ELR (cell line): ENCODE measurements at regions not wholly inside any gene's neighbourhood (a gene's known extent, or its start where the extent isn't known, plus 50 kb on each side); places are given as distances from the start of the nearest gene placed in this dataset.
"Not testable (repeated sequence)": the region's sequence is repeated elsewhere in the genome, so short reads cannot be mapped to it uniquely, and the experiment has no call there.

Experiments used
- DNase-seq: peaks from one replicate; pipeline ENCODE4 v3.0.0-alpha.2; 2015; ENCODE audit warnings: low read depth

GRCh38 chr2:35441575-35441974, 914.0 kb upstream of the CRIM1 start:
- not testable (repeated sequence) for DNase-seq

- DNase-seq, result not testable (repeated sequence)
Measured at GRCh38 chr2:35440308-35440707, 915.3 kb upstream of the CRIM1 start.

GRCh38 chr2:35436893-35437292, 918.7 kb upstream of the CRIM1 start:
- DNase-seq, result not testable (repeated sequence)

GRCh38 chr2:35428548-35428947, 927.0 kb upstream of the CRIM1 start:
- DNase-seq, result peak; percentile 11

GRCh38 chr2:35421485-35421884, 934.1 kb upstream of the CRIM1 start:
- no peak for DNase-seq

GRCh38 chr2:35417293-35417692, 938.3 kb upstream of the CRIM1 start:
- no peak for DNase-seq

- no peak for DNase-seq
Measured at GRCh38 chr2:35416391-35417140, 939.0 kb upstream of the CRIM1 start.

- DNase-seq, result no peak
Measured at GRCh38 chr2:35415942-35416341, 939.6 kb upstream of the CRIM1 start.

GRCh38 chr2:35415282-35415681, 940.3 kb upstream of the CRIM1 start:
- DNase-seq, result peak; percentile 1

- peak; percentile 39 for DNase-seq
Measured at GRCh38 chr2:35410431-35411061, 945.0 kb upstream of the CRIM1 start.

GRCh38 chr2:35409762-35410161, 945.8 kb upstream of the CRIM1 start:
- DNase-seq, result no peak

- no peak for DNase-seq
Measured at GRCh38 chr2:35408320-35408719, 947.3 kb upstream of the CRIM1 start.

- DNase-seq, result no peak
Measured at GRCh38 chr2:35391736-35392442, 963.7 kb upstream of the CRIM1 start.

- no peak for DNase-seq
Measured at GRCh38 chr2:35378791-35379190, 976.8 kb upstream of the CRIM1 start.

- DNase-seq, result no peak
Measured at GRCh38 chr2:35374845-35375244, 980.7 kb upstream of the CRIM1 start.

GRCh38 chr2:35365859-35366258, 989.7 kb upstream of the CRIM1 start:
- peak; percentile 9 for DNase-seq

- DNase-seq, result no peak
Measured at GRCh38 chr2:35356332-35356731, 999.2 kb upstream of the CRIM1 start.

GRCh38 chr2:35355056-35355455, 1000.5 kb upstream of the CRIM1 start:
- no peak for DNase-seq

- DNase-seq, result no peak
Measured at GRCh38 chr2:35347561-35347960, 1008.0 kb upstream of the CRIM1 start.

- peak; percentile 15 for DNase-seq
Measured at GRCh38 chr2:35343135-35343534, 1012.4 kb upstream of the CRIM1 start.

GRCh38 chr2:35339211-35339610, 1016.4 kb upstream of the CRIM1 start:
- DNase-seq, result no peak

- DNase-seq, result no peak
Measured at GRCh38 chr2:35337922-35338321, 1017.7 kb upstream of the CRIM1 start.

GRCh38 chr2:35314049-35314448, 1041.5 kb upstream of the CRIM1 start:
- no peak for DNase-seq
